SU-DHL-6 (cell line): ENCODE measurements at regions not wholly inside any gene's neighbourhood (a gene's known extent, or its start where the extent isn't known, plus 50 kb on each side); places are given as distances from the start of the nearest gene placed in this dataset.

Experiments
- H2AFZ ChIP-seq: fragments of 200-600 bp; sonication (generic); 2 replicates; pipeline ENCODE4 v1.6.1; 2014; ENCODE audit warnings: low read depth, mild to moderate bottlenecking, moderate library complexity, mixed read lengths, antibody characterized with exemption, low read length; ENCODE audit not compliant: severe bottlenecking
- H3F3A ChIP-seq: fragments of 200-600 bp; shearing (Covaris generic); 2 replicates; pipeline ENCODE4 v1.6.0; 2016; ENCODE audit warnings: antibody characterized with exemption, mild to moderate bottlenecking; ENCODE audit not compliant: insufficient read depth
- H3K27ac ChIP-seq: fragments of 200-600 bp; sonication (generic); 2 replicates; pipeline ENCODE4 v1.5.1; 2016; ENCODE audit warnings: low read depth, mild to moderate bottlenecking, low read length, moderate library complexity, mixed read lengths
- H3K27me3 ChIP-seq: fragments of 200-600 bp; sonication (generic), shearing (Covaris generic); 2 replicates; pipeline ENCODE4 v1.6.0; 2014; ENCODE audit warnings: mild to moderate bottlenecking, low read length
- H3K36me3 ChIP-seq: fragments of 200-600 bp; sonication (generic); 2 replicates; pipeline ENCODE4 v1.6.1; 2014; ENCODE audit warnings: mild to moderate bottlenecking, low read length, mixed read lengths
- H3K4me2 ChIP-seq: fragments of 300-600, 200-600 bp; shearing (Covaris generic), sonication (generic); 2 replicates; pipeline ENCODE4 v1.6.0; 2014; ENCODE audit warnings: low read length, low read depth, mild to moderate bottlenecking; ENCODE audit not compliant: poor library complexity, severe bottlenecking
- H3K4me3 ChIP-seq: fragments of 200-600 bp; sonication (generic); 2 replicates; pipeline ENCODE4 v1.5.1; 2014; ENCODE audit warnings: antibody characterized with exemption, low read length, mild to moderate bottlenecking, mixed read lengths; ENCODE audit not compliant: insufficient read depth, poor library complexity, severe bottlenecking
- H3K79me2 ChIP-seq: fragments of 200-600 bp; sonication (generic); 2 replicates; pipeline ENCODE4 v1.6.1; 2014; ENCODE audit warnings: mild to moderate bottlenecking, low read length, moderate library complexity; ENCODE audit not compliant: insufficient read depth
- H3K9ac ChIP-seq: fragments of 200-600 bp; sonication (generic); 2 replicates; pipeline ENCODE4 v1.7.0; 2014; ENCODE audit warnings: mild to moderate bottlenecking, low read length
- H3K9me2 ChIP-seq: fragments of 200-600 bp; sonication (generic); replicated peaks from 2 replicates; pipeline ENCODE4 v1.6.1; 2014; ENCODE audit warnings: low read length; ENCODE audit not compliant: insufficient read depth
- H3K9me3 ChIP-seq: fragments of 200-600 bp; sonication (generic); 2 replicates; pipeline ENCODE4 v1.6.1; 2014; ENCODE audit warnings: low read length, mixed read lengths; ENCODE audit not compliant: insufficient read depth
- H4K20me1 ChIP-seq: fragments of 200-600 bp; sonication (generic); 2 replicates; pipeline ENCODE4 v1.6.1; 2014; ENCODE audit warnings: low read depth, mild to moderate bottlenecking, antibody characterized with exemption, low read length, moderate library complexity, mixed read lengths
- EZH2phosphoT487 ChIP-seq: fragments of 200-600 bp; sonication (generic), shearing (Covaris generic); conservative IDR thresholded peaks from 2 replicates; pipeline ENCODE4 v1.6.1; 2018; ENCODE audit warnings: mild to moderate bottlenecking, antibody characterized with exemption, low read length, moderate library complexity, mixed read lengths
- TF ChIP-seq, protein P1 (sequence below): fragments of 200-600 bp; sonication (generic); IDR thresholded peaks from one replicate; pipeline ENCODE4 v1.5.1; 2017; ENCODE audit warnings: antibody characterized with exemption, mild to moderate bottlenecking, low read length, moderate library complexity; ENCODE audit not compliant: insufficient read depth, poor library complexity, severe bottlenecking

- H3F3A ChIP-seq = no peaks in the 10 kb centered on the region
- H3K27me3 ChIP-seq = no peaks in the 10 kb centered on the region
- no peak overlapping the region for H3K27ac ChIP-seq
- H3K9me3 ChIP-seq = no peaks in the 10 kb centered on the region
- no peaks in the 10 kb centered on the region for H4K20me1 ChIP-seq
- H3K79me2 ChIP-seq = no peaks in the 10 kb centered on the region
- no peak overlapping the region for H3K9ac ChIP-seq
- TF ChIP-seq, protein P1, sequence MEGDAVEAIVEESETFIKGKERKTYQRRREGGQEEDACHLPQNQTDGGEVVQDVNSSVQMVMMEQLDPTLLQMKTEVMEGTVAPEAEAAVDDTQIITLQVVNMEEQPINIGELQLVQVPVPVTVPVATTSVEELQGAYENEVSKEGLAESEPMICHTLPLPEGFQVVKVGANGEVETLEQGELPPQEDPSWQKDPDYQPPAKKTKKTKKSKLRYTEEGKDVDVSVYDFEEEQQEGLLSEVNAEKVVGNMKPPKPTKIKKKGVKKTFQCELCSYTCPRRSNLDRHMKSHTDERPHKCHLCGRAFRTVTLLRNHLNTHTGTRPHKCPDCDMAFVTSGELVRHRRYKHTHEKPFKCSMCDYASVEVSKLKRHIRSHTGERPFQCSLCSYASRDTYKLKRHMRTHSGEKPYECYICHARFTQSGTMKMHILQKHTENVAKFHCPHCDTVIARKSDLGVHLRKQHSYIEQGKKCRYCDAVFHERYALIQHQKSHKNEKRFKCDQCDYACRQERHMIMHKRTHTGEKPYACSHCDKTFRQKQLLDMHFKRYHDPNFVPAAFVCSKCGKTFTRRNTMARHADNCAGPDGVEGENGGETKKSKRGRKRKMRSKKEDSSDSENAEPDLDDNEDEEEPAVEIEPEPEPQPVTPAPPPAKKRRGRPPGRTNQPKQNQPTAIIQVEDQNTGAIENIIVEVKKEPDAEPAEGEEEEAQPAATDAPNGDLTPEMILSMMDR = no peak
- no peak for TF ChIP-seq EZH2phosphoT487
- no peaks in the 10 kb centered on the region for H3K9me2 ChIP-seq
- H3K4me2 ChIP-seq = no peak overlapping the region
- no peak overlapping the region for H2AFZ ChIP-seq
- no peaks in the 10 kb centered on the region for H3K36me3 ChIP-seq
- no peak overlapping the region for H3K4me3 ChIP-seq
These were observed 205.3 kb upstream of the SLC14A2 start for GRCh38 chr18:45409971-45410370.

- no peak overlapping the region for H3K27ac ChIP-seq
- no peaks in the 10 kb centered on the region for H3K9me2 ChIP-seq
- no peaks in the 10 kb centered on the region for H3F3A ChIP-seq
- H3K79me2 ChIP-seq = no peaks in the 10 kb centered on the region
- no peak for TF ChIP-seq EZH2phosphoT487
- TF ChIP-seq, protein P1 = no peak
- H3K27me3 ChIP-seq = no peaks in the 10 kb centered on the region
- H4K20me1 ChIP-seq = no peaks in the 10 kb centered on the region
- no peaks in the 10 kb centered on the region for H3K36me3 ChIP-seq
- H3K9me3 ChIP-seq = no peaks in the 10 kb centered on the region
- no peak overlapping the region for H3K9ac ChIP-seq
- no peak overlapping the region for H3K4me2 ChIP-seq
- H2AFZ ChIP-seq = no peak overlapping the region
- no peak overlapping the region for H3K4me3 ChIP-seq
These were observed 202.7 kb upstream of the SLC14A2 start for GRCh38 chr18:45412577-45412976.

- TF ChIP-seq, protein P1 = no peak
- no peak for TF ChIP-seq EZH2phosphoT487
- no peaks in the 10 kb centered on the region for H3K9me2 ChIP-seq
- H3K9me3 ChIP-seq = no peaks in the 10 kb centered on the region
- no peak overlapping the region for H3K4me2 ChIP-seq
- no peaks in the 10 kb centered on the region for H3K79me2 ChIP-seq
- no peak overlapping the region for H3K27ac ChIP-seq
- no peaks in the 10 kb centered on the region for H3K27me3 ChIP-seq
- H2AFZ ChIP-seq = no peak overlapping the region
- H3K9ac ChIP-seq = no peak overlapping the region
- H4K20me1 ChIP-seq = no peaks in the 10 kb centered on the region
- H3K4me3 ChIP-seq = no peak overlapping the region
- H3F3A ChIP-seq = no peaks in the 10 kb centered on the region
- H3K36me3 ChIP-seq = no peaks in the 10 kb centered on the region
These were observed 202.0 kb upstream of the SLC14A2 start for GRCh38 chr18:45413180-45413836.
